ENCODE measurements at regions not wholly inside any gene's neighbourhood (a gene's known extent, or its start where the extent isn't known, plus 50 kb on each side); places are given as distances from the start of the nearest gene placed in this dataset.

DNA sequence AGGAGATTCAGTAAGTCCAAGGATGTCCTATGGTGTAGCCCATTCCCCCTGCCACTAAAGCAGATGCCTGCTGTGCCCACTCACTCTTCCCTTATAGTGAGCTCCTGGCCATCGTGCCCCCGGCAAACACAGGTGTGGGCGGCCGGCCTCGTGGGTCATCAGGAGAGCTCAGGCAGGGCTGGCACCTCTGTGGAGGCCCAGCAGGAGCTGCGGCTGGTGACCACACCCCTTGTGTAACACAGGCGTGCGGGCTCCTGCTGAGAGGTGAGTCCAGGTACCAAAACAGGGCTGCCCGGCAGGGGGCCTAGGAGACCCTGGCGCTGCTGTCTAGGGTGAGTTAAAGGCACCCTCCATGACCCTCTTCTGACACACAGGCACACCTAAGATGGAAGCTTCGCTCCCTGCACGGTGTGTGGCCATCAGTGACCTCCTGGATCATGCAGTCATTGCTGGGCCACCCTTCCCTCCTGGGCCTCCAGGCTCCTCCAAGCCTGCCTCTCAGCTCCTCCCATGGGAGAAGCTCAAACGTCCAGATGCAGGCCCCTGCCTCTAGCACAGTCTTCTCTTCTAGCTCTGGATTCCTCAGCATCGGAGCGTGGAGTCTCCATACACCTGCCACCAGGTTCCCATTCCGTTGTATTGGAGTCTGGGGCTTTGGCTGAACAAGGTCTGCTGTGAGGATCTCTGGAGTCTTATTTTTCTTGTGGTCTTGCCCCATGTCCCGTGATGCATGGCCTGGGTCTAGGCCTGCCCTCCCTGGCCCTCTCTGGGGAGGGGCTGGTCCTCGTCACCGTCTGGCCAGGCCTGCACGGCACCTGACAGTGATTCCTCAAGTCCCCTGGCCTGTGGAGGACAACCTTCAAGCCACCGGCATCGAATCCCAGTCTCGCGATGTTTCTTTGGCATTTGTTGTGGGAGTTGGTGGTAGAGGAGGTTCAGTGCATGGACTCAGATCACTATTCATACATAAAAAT, 246.9 kb downstream of the ACKR3 start:
- Histone ChIP-seq H4K20me1 (ENCODE audit: insufficient read depth) (no peaks in the 10 kb centered on the region), H3K9me3 (no peaks in the 10 kb centered on the region), H3K9ac (no peak overlapping the region), H3K36me3 (replicated peaks in 1 of 2; ENCODE audit: control insufficient read depth in 1 of 2, insufficient read depth in 2 of 2, low read length in 1 of 2) (no peaks in the 10 kb centered on the region), H3K27ac (ENCODE audit: low read depth in 2 of 2, low read length in 1 of 2) (no peak overlapping the region), H3K4me2 (no peak overlapping the region), H3K79me2 (ENCODE audit: insufficient read depth) (no peaks in the 10 kb centered on the region), H3K4me1 (ENCODE audit: control insufficient read depth in 1 of 2, insufficient read depth in 2 of 2, low read depth in 1 of 2, low read length in 1 of 2) (no peaks in the 10 kb centered on the region), H3K4me3 (ENCODE audit: low read depth in 2 of 2, low read length in 1 of 2) (no peak overlapping the region), H3F3A (replicated peaks; ENCODE audit: insufficient read depth) (no peaks in the 10 kb centered on the region), H2AFZ (ENCODE audit: low read depth) (no peak overlapping the region), H3K9me2 (no peaks in the 10 kb centered on the region), H3K27me3 (ENCODE audit: insufficient read depth) (no peaks in the 10 kb centered on the region)
- CTCF ChIA-PET: no interaction called here
- POLR2A ChIA-PET: no interaction called here
- 42% methylated on average over 15 of the region's 24 CpGs for WGBS (ENCODE audit: low lambda C conversion rate)
- TF ChIP-seq YY1 (IDR thresholded peaks at IDR 0.05; ENCODE audit: low read depth) (no peak), JUND (IDR thresholded peaks at IDR 0.05) (no peak), EP300 (IDR thresholded peaks at IDR 0.05; ENCODE audit: borderline replicate concordance in 1 of 2, low read depth in 1 of 2, low read length in 1 of 2) (no peak), RFX5 (IDR thresholded peaks at IDR 0.05; ENCODE audit: low read length) (no peak), RAD21 (IDR thresholded peaks at IDR 0.05; ENCODE audit: low read length) (no peak)
- no peak for DNase-seq

DNA sequence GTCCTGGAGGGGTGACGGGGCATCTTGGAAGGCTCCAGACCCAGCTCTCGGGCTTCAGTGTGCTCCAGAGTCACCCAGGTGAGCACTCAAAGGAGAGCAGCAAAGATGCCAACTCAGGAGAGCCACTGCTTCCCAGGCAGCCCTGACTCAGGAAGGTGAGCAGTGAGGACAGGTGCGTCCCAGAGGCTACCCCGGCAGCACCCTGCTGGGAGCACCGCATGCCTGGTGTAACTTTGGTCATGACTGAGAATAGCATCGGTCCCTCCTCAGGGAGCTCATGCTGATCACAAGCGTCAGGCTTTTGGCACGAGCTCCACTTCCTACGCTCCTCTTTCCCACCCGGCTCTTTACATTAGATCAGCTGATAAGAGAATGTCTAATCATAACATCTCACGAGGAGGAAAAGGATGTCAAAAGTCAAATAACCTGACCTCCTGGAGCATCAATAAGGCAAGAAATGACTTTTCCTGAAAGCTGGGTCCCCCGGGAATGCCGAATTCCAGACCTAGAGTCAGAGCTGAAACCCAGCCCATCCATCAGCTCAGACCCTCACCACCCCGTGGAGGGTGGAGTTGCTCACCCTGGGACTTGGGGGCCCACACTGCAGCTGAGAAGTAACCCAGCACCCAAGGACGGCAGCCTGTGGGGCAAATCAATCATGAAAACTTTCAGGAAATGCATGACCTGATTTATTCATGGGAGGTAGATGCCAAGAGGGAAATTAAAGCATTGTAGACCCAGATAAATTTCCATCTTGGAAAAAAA, 248.8 kb downstream of the ACKR3 start:
- H3K36me3 ChIP-seq (replicated peaks in 1 of 2; ENCODE audit: control insufficient read depth in 1 of 2, insufficient read depth in 2 of 2, low read length in 1 of 2): no peaks in the 10 kb centered on the region
- H3K4me2 ChIP-seq: no peak overlapping the region
- TF ChIP-seq RFX5 (IDR thresholded peaks at IDR 0.05; ENCODE audit: low read length) (no peak), MXI1 (IDR thresholded peaks at IDR 0.05; ENCODE audit: low read depth, low read length) (no peak), USF1 (IDR thresholded peaks at IDR 0.05; ENCODE audit: borderline replicate concordance, low read depth) (no peak), YY1 (IDR thresholded peaks at IDR 0.05; ENCODE audit: low read depth) (no peak), SIN3A (IDR thresholded peaks at IDR 0.05; ENCODE audit: borderline replicate concordance, low read depth, low read length) (no peak), ELF1 (IDR thresholded peaks at IDR 0.05) (no peak), FOSL2 (IDR thresholded peaks at IDR 0.05; ENCODE audit: borderline replicate concordance, low read depth) (no peak), MEF2A (IDR thresholded peaks at IDR 0.05; ENCODE audit: borderline replicate concordance, low read depth) (no peak), RXRA (IDR thresholded peaks at IDR 0.05; ENCODE audit: borderline replicate concordance, low read depth) (no peak), GABPA (IDR thresholded peaks at IDR 0.05; ENCODE audit: low read depth) (no peak)
- H3K27me3 ChIP-seq (ENCODE audit: insufficient read depth): no peaks in the 10 kb centered on the region
- no peaks in the 10 kb centered on the region for H3K4me1 ChIP-seq (ENCODE audit: control insufficient read depth in 1 of 2, insufficient read depth in 2 of 2, low read depth in 1 of 2, low read length in 1 of 2)
- no peak overlapping the region for H2AFZ ChIP-seq (ENCODE audit: low read depth)
- no peaks in the 10 kb centered on the region for H3F3A ChIP-seq (replicated peaks; ENCODE audit: insufficient read depth)
- no peak overlapping the region for H3K27ac ChIP-seq (ENCODE audit: low read depth in 2 of 2, low read length in 1 of 2)
- CTCF ChIA-PET: no interaction called here
- H3K9ac ChIP-seq: no peak overlapping the region
- POLR2A ChIA-PET: no interaction called here
- 40% methylated on average over 13 of the region's 15 CpGs for WGBS (ENCODE audit: low lambda C conversion rate)
- H3K4me3 ChIP-seq (ENCODE audit: low read depth in 2 of 2, low read length in 1 of 2): no peak overlapping the region
- no peaks in the 10 kb centered on the region for H3K9me2 ChIP-seq
- no peaks in the 10 kb centered on the region for H3K79me2 ChIP-seq (ENCODE audit: insufficient read depth)
- no peak for DNase-seq
- no peaks in the 10 kb centered on the region for H4K20me1 ChIP-seq (ENCODE audit: insufficient read depth)
- no peaks in the 10 kb centered on the region for H3K9me3 ChIP-seq
